NCI-H69 (cell line): ENCODE measurements at regions not wholly inside any gene's neighbourhood (a gene's known extent, or its start where the extent isn't known, plus 50 kb on each side); places are given as distances from the start of the nearest gene placed in this dataset.

Experiments used
- DNase-seq: peaks from one replicate; lab custom pipeline; 2025; lab: John Stamatoyannopoulos, UW

DNA sequence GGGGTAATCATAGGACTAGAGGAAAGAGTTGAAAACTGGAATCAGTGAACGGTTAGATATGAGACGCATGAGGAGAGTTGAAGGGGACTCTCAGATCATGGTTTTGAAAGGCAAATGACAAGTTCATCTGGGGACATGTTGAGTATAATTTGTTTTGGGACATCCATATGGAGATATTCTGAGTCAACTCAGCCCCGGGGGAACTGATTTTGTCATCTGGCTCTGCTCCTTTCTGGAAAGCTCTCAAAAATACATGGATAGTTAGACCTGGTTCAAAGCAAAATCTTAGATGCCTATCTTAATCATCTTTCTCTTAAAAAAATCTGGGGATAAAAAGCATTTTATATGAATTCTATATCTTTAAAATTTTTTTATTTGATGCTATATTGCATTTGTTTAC, 161.2 kb downstream of the SNX18 start:
- no peak for DNase-seq

GRCh38 chr5:54676481-54677340, 159.2 kb downstream of the SNX18 start:
- no peak for DNase-seq

GRCh38 chr5:54673523-54674225, 156.1 kb downstream of the SNX18 start:
- DNase-seq, result no peak

DNA sequence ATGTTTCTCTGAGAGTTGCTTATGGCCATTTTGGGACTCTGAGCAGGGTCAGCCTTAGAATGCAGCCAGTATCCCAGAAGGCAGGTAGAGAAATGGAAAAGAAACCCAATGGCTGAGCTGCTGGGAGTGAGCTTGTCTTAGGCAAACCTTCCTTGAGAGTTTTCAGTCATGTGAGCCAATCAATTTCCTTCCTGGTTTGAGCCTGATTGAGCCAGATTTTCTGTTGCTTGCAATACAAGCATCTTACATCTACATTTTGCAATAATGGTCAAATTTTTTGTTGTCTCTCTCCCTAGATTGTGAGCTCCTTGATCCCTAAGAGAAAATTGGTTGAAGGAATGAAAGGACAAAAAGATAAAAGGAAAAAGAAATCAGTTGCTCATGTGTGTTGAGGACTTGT, 155.3 kb downstream of the SNX18 start:
- DNase-seq, result no peak

DNA sequence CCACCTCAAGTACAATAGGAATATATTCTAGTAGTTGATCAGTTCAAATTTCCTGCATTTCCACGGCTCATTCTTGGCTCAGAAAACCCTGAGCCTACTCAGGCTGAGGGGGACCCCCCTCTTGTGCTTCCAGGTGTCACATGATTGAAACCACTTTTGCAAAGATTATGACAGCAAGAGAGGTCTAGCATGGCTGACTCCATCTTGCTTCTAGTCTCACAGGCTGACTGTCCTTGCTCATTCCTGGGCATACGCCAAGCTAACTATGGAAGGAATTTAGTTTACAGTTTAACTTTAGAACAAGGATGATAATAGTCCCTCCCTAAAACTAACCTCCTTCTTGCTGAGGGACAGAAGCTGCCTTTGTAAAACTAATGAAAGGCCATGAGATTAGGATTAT, 154.1 kb downstream of the SNX18 start:
- DNase-seq, result no peak

GRCh38 chr5:54671111-54671531, 153.6 kb downstream of the SNX18 start:
- peak; percentile 6 for DNase-seq

DNA sequence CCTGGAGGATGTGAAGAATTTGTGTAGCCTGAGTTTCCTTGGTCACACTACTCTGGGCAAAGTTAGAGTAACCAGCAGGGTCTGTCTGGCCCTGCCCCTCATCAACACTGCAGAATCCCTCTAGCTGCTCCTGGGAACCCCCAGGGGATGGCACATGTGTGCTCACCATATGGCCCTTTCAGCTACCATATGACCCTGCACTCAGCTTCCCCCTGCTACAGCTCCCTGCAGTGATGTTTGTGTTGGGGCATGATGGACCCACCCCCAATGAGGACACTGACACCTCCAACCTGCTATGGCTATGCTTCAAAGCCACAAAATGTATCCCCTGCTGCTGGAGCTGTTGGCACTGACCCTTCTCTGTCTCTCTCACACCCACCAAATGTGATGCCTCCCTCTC, 152.7 kb downstream of the SNX18 start:
- DNase-seq, result peak; percentile 76

DNA sequence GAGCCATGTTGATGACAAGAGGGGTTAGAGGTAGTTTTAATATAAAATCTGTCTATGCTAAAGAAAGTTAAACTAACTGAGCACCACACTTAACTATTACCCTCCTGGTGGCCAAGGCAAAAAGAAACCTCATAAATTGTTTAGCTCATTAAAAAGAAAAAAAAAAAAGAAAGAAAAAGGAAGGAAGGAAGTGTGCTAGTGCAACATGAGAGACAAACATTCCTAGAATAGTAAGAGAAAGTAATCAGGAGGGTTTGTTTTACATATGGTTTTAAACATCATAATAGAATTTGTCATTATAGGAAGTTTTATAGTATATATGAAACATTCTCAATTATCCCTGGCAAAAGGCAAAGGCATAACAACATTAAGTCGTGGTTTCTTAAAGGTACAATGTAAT, 152.3 kb downstream of the SNX18 start:
- DNase-seq, result no peak

GRCh38 chr5:54669285-54669684, 151.7 kb downstream of the SNX18 start:
- DNase-seq, result no peak

GRCh38 chr5:54668096-54668495, 150.5 kb downstream of the SNX18 start:
- DNase-seq, result no peak

DNA sequence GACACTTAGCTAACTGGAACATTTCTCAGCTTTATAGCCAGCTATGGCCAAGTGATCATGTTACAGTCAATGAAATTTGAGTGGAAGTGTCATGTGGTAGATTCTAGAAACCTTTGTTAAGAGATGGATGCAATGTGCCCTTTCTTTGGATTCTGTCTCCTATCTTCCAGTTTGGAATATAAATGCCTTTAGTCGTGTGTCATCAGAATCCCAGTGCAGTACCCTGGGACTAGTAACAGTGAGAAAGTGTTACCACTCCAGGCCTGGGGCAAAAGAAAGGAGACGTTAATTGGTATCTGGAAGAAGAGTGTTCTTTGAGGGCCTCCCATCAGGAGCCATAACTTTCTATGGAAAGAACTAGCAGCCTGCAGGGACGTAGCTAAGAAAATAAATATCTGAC, 149.6 kb downstream of the SNX18 start:
- DNase-seq, result no peak

DNA sequence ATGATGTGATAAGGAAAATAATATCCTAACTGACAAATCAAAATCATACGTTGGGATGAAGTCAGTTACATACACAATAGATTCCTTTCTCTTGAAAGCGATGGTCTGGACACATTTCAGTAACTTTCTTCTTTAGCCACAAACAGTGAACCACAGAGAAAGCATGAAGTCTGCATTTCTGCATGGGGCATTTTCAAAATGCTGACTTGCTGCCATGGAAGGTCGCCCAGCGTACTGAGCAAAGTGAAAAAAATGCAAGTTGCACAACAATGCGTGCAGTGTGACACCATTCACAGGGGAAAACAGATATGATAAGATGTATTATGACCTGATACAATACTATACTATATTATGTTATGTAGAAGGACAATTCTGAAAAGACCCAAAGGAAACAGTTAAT, 146.3 kb downstream of the SNX18 start:
- DNase-seq, result no peak

- DNase-seq, result no peak
These were observed 143.6 kb downstream of the SNX18 start for GRCh38 chr5:54661111-54661510.

DNA sequence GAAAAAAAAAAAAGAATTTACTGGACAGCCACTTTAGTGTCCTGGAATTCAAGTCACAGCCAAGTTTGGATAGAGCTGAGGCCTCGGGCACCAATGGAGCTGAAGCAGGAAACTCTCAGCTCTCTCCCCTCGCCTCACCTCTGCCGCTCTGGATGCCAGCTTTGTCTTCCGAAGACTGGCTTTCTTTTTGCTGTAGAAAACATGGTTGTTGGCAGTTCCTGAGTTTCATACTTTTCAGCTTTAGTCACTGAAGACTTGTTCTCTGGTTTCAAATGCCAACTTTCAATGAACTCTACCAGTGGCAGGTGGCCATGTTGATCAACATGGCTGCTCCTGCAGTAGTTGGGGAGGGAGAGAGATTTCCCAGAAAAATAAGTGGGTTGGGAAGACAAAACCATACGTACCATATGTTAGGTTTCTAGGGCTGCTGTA, 142.2 kb downstream of the SNX18 start:
- no peak for DNase-seq

- DNase-seq, result peak; percentile 60
These were observed 140.5 kb downstream of the SNX18 start for GRCh38 chr5:54658010-54658409.

GRCh38 chr5:54656261-54656728, 138.7 kb downstream of the SNX18 start:
- no peak for DNase-seq

- DNase-seq, result no peak
These were observed 138.2 kb downstream of the SNX18 start for GRCh38 chr5:54655761-54656160.

- no peak for DNase-seq
These were observed 137.7 kb downstream of the SNX18 start for GRCh38 chr5:54655266-54655665.

DNA sequence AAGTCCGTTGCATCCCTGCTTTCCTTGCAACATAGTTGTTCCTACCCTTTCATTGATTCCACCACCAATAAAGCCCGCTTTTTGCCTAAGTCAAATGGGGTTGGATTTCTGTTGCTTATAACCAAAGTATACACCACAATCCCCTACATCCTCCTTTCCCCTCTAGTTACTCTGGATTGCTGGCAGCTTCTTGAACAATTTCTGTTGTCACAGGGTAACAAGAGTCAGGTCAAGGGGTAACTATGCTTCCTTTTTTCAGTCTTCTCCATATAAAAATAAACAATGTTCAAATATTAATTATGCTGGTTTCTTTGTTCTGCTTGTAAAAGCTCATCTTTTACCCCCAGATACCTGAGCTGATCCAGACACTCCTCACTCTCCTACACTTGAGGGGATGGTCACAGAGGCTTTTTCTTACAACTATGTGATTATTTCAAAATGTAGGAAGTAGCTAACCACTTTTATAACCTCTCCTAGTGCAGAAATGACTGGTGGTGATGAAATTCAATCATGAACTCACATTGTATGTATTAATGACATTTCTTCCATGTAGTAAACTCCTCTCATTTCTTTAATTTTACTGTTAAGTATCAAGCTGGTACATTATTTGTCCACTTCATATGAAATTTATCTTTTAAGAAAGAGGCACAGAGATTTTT, 136.5 kb downstream of the SNX18 start:
- no peak for DNase-seq

- peak; percentile 61 for DNase-seq
These were observed 134.0 kb downstream of the SNX18 start for GRCh38 chr5:54651482-54652076.

DNA sequence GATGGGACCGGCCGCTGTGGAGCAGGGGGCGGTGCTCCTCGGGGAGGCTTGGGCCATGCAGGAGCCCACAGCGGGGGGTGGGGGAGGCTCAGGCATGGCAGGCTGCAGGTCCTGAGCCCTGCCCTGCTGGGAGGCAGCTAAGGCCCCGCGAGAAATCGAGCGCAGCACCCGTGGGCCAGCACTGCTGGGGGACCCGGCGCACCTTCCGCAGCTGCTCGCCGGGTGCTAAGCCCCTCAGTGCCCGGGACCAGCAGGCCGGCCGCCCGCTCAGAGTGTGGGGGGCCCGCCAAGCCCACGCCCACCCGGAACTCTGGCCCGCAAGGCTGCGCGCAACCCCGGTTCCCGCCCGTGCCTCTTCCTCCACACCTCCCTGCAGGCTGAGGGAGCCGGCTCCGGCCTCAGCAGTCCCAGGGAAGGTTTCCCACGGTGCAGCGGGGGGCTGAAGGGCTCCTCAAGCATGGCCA, 131.5 kb downstream of the SNX18 start:
- no peak for DNase-seq
